ENCODE measurements at regions not wholly inside any gene's neighbourhood (a gene's known extent, or its start where the extent isn't known, plus 50 kb on each side); places are given as distances from the start of the nearest gene placed in this dataset.
A peak's percentile ranks its signal among the peaks of the same experiment; 100 is the strongest.
"Not testable (repeated sequence)": the region's sequence is repeated elsewhere in the genome, so short reads cannot be mapped to it uniquely, and the experiment has no call there.

DNA sequence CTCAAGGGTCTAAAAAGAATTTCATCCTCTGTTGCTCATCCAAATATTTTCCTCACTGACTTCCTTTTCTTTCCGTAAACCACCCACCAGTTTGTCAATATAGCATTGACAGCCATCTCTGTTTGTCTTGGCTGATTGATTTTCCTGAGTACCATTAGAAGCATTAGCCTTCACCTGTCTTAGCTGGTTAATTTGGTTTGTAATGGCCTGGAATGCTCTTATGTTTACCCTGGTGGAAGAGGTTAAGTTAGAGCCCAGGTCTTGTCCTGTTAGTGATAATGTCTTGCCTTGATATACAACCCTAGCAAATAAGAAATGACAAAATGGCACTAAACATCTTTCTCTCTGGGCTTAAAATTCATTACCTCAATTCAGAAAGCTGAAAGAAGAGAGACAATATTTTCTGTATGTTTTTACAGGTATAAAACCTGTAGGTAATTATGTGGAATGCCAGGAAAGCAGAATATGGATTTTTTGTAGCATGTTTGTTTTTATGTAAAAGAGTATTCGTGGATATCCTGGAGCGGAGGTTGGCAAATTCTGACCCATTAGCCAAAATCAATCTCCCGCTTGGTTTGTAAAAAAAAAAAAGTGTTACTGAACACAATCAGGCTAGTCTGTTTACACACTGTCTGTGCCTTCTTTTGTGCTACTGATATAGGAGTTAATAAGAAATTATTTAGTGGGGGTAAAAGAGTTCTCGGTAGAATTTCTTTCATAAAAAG, 224.4 kb upstream of the DAAM1 start:
- DNase-seq = no peak

GRCh38 chr14:58964598-58964928, 223.9 kb upstream of the DAAM1 start:
- no peak for DNase-seq

DNA sequence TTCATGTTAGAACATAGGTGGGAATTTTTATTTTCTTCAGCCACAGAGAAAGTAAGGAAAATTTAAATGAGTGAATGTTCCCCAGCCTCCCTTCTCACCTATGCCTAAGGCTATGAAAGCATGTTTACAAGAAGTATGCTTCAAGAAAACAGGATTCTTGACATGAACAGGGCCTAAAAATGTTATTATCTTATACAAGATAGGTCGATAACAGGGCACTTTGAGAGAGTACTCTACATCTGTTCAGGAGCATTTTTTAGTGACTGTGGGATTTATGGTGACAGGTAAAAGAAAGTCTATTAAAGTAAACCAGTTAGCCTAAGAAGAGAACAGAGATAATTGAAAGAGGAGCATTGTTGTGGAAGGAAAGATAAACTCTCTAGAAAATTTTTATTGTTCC, 222.9 kb upstream of the DAAM1 start:
- no peak for DNase-seq

DNA sequence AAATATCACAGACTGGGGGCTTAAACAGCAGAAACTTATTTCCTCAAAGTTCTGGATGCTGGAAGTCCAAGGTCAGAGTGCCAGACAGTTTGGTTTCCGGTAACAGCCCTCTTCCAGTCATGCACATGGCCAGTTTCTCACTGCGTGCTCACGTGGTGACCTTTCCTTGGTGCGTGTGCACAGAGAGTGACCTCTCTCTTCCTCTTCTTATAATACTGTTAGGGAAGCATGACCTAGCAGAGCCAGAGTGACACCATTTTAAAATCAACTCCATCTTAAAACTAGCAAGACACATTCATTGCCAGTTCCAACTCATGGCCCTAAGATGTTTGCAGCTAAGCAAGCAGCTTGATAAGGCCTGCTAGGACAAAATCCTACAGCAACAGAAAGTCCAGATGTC, 221.5 kb upstream of the DAAM1 start:
- DNase-seq = no peak

DNA sequence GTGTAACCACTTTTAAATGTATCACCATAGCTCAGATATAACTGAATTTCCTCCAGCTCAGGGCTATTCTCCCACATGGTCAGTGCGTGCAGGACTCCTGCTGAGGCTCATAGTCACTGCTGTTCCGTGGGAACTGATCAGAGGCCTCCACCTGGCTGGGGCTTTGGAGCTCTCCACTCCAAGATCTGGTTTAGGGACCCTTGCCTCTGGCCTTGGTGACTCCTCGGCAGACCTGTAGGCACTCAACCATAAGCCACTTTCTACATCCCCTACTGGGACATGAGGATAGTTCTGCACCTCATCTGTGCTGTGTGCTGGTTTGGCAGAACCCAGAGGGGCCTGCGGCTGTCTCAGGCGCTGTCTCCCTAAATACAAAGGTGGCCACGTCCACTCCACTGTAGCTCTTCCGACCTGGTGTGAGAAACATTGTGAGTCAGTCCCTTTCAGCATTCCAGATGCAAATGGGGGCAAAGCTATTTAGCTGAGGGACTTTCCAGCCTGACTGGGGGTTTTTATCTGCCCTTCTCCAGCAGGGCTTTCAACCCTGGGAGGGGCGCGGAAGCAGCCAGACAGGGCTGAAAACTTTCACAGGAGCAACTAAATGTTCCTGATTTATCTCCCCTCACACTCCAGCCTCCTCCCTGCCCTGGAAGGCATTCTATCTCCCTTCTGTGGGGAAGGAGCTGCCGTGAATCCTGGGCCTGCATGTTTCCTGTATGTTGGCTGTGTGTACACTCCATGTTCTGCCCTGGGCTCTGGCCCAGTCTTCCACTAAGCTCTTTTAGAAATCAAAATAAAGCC, 218.3 kb upstream of the DAAM1 start:
- DNase-seq = peak; percentile 65

DNA sequence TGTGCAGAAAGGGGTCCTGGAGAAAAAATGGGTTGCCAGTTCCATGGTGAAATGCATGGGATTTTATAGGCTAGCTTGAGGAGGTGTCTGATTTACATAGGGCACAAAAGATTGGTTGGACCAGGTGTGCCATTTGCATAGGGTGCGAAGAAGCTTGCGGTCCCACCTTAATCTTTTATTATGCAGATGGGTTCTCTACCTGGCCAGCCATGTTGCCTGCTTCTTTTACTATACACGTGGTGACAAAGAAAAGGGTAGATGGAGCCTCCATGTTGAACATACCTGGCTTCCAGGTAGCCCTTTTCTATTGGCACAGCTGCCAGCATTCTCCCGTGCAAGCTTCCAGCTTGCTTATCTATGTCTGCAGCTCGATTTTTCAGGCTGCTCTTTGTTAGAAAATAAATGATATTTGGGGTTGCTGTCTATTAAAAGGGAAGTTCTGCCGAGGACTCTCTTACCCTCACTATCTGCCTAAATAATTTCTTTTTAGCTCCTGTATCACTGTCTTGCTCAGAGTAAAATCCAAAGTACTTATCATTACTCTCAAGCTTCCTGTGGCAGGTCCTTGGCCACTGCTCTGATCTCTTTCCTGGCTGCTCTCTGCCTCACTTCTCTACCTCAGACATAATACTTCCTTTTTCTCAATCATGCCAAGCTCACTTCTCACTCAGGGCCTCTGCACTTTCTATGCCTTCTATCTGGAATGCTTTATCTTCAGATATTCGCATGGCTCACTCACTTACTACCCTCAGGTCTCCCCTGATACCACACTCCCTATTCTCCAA, 216.0 kb upstream of the DAAM1 start:
- DNase-seq = no peak

GRCh38 chr14:58977366-58977765, 211.1 kb upstream of the DAAM1 start:
- DNase-seq = no peak

DNA sequence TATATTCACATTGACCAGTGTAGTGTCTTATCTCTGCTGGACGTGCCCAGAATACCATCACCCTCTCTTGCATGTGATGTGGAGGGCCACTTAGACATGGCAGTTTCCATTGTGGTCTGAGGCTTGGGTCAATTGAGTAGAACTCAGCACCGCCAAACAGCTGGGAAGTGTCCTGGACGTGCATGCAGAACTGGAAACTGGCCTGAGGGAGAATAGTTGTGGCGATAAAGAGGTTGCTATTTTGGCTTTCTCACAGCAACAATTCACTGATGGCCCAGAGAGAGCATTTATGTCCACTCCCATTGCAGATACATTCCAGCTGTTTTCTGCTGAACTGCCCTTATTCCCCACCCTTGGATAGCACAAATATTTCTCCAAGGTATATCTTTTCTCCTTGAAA, 210.1 kb upstream of the DAAM1 start:
- no peak for DNase-seq

- no peak for DNase-seq
These were observed 209.1 kb upstream of the DAAM1 start for GRCh38 chr14:58979325-58979724.

DNA sequence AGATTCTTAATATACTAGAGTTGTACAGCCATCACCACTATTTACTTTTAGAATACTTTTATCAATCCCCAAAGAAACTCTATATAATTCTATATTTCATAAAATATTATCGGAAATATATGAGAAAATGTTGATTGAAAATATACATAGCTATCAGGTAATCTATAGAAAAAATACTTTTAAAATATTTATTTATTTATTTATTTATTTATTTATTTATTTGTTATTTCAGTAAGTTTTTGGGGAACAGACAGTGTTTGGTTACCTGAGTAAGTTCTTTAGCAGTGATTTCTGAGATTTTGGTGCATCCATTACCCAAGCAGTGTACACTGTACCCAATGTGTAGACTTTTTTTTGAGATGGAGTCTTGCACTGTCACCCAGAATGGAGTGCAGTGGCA, 206.6 kb upstream of the DAAM1 start:
- DNase-seq = no peak

GRCh38 chr14:58985786-58986185, 202.7 kb upstream of the DAAM1 start:
- no peak for DNase-seq

DNA sequence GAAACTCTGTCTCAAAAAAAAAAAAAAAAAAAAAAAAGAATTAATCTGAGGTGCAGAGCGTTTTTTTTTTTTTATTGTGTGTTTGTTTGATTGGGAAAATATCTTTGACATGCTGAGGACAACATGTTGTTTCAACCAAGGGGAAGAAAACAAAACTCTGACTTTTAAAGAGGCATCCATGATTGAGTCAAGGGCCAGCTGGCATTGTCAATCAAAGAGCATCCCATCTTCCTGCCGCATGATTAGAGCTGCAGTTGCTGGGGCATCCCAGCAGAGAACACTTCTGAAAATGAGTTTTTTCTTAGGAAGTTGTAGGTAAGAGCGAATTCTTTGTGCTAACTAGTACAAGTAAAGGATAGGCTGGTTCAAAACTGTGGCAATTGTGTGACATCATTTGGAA, 200.9 kb upstream of the DAAM1 start:
- DNase-seq = no peak

DNA sequence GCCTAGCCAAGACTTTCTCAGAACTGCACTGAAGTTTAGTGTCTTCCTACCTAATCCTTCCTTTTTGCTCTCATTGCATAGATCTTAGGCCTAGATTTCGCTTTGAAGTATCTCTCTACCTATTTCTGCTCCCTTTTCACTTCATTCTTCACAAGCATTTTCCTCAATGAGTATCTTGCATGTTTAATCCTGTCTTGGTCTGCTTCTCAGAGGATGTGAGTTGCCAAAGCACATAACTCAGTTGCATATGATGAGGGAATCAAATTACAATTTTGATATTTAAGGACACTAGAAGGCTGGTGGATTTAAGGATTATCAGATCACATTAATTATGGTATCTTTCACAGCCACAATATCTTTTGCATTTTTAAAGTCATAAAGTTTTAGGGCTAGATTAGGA, 195.5 kb upstream of the DAAM1 start:
- DNase-seq = no peak

DNA sequence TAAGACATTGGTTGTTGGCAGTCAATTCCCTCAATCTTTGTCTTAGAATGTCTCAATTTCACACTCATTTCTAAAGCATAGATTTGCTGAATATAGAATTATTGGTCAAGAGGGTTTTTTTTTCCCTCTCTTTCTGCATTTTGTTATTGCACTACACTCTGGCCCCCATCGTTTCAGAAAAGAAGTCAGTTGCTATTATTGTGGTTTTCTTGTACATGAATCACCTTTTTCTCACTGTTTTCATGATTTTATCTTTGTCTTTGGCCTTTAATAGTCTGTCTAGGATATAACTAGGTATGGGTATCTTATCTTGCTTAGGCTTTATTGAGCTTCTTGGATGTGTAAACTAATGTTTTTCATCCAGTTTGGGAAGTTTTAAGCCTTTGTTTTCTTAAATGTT, 194.3 kb upstream of the DAAM1 start:
- DNase-seq = no peak

DNA sequence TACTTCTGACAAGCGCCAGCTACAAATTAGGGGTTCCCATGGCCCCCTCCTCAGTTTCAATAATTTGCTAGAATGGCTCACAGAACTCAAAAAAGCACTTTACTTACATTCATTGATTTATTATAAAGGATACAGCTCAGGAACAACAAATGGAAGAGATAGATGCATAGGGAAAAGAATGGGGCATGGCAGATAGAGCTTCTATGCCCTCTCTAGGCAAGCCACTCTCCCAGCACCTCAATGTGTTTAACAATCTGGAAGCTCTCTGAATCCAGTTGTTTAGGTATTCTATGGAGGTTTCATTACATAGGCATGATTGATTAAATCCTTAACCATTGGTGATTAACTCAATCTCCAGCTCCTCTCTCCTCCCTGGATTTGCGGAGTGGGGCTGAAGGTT, 184.5 kb upstream of the DAAM1 start:
- no peak for DNase-seq

- not testable (repeated sequence) for DNase-seq
These were observed 182.3 kb upstream of the DAAM1 start for GRCh38 chr14:59006179-59006578.

DNA sequence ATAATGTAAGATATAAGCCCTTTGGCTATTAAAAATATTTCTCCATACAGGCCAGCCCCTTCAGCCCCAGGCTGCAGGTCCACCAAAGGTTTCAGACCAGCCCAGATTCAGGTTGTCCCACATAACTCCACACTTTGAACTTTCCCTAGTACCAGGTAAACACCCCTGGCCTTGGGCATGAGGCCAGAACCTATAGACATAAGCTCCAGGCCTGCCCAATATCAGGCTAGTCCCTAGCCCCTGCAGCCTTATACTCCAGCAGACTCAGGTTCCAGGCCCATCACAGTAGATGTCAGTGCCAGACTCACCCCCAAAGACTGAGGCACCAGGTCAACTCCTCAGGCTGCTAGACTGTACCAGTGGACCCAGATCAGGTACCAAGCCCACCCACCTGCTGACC, 178.5 kb upstream of the DAAM1 start:
- no peak for DNase-seq

DNA sequence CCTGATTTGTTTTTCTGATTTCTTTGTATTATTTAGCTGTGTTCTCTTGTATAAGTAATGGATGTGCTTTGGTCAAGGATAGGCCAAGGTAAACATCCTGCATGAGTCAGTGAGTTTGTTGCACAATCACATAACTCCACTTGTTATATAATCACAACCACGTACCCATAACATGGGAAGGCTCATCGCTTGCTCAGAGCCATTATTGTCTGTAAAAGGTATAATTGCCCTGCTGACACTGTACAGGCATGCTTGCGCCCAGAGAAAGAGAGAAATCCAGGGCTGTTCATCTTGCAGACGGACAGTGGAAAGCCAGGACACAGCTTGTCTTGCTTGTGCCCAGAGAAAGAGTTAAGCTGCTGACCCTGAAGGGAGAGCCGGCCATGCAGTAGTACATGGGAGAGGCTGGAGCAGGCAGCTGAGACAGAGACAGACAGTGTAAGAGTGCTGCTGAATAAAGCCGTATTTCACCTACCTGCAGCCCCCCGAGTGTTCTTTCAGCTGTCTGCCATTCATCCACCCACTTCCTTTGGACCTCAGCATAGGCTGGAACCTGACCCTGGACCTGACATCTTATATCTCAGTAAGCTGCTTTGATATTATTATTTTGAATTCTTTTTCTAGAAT, 174.7 kb upstream of the DAAM1 start:
- no peak for DNase-seq

DNA sequence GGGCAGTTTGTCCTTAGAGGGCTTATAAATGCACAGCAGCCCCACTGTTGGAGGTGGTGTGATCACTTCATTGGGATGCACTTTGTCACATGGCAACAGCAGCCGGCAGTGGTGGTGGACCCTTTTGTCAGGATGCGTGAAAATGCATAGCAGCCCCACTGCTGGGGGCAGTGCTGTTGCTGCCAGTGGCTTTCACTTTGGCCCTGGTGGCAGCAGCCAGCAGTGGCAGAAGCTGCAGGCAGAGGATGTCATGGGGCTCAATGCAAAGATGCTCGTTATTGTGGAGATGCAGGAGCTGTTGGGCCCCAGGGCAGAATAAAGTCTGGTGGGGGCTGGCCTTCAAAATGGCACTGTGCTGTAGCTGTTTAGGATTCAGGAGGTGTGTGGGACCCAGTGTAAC, 173.0 kb upstream of the DAAM1 start:
- DNase-seq = no peak

DNA sequence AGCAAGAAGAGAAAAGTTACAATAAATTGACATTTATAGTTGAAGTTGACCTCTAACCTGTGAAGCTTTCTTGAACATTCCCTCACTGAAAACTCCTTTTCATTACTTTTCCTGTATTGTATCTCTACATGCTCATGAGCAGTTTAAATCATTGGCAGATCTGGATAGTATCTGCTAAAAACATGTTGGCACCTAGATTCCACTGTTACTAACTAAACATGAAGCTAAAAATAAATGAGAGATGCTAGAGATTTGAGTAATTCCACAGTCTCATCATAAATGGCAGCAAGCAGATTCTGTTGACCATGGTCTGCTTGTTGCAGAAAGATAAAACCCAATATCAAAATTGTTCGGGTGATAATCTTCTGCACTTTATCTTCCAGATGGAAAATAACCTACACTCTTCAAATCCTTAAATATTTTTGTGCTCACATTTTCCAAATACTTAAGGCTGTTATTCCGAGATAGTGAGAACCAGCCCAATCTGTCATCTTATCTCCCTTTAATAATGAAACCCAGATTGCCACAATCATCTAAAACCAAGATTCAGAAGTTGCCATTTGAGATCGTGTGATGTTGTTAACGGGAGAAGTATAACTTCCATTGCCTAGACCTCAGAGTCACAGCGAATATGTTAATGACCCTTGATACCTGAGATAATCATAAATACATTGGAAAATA, 171.0 kb upstream of the DAAM1 start:
- DNase-seq = no peak

- no peak for DNase-seq
These were observed 170.0 kb upstream of the DAAM1 start for GRCh38 chr14:59018460-59018859.

- no peak for DNase-seq
These were observed 169.5 kb upstream of the DAAM1 start for GRCh38 chr14:59018978-59019377.

- peak; percentile 14 for DNase-seq
These were observed 168.1 kb upstream of the DAAM1 start for GRCh38 chr14:59020382-59020781.
